Right atrium auricular region (tissue), 2 donors: ENCODE measurements at regions not wholly inside any gene's neighbourhood (a gene's known extent, or its start where the extent isn't known, plus 50 kb on each side); places are given as distances from the start of the nearest gene placed in this dataset.

Source experiments
- DNase-seq: peaks from one replicate; pipeline ENCODE4 v3.0.0-alpha.2; 2019; ENCODE audit warnings: low spot score
- H3K27ac ChIP-seq, 2 donors: fragments of 200-600 bp; sonication (generic); 1 replicate in 1 of 2; 2 replicates in 1 of 2; pipeline ENCODE4 v1.5.1; 2016 to 2019
- H3K27me3 ChIP-seq, 2 donors: fragments of 200-600 bp; sonication (generic); one replicate each; pipeline versions ENCODE4 v1.5.1 to v1.6.0; 2017 to 2019
- H3K36me3 ChIP-seq: fragments of 200-600 bp; sonication (generic); one replicate; pipeline ENCODE4 v1.5.1; 2016
- H3K4me1 ChIP-seq, 2 donors: fragments of 200-600 bp; sonication (generic); one replicate each; pipeline versions ENCODE4 v1.5.1 to v1.6.0; 2017 to 2019
- H3K4me3 ChIP-seq, 2 donors: fragments of 200-600 bp; sonication (generic); 1 replicate in 1 of 2; 2 replicates in 1 of 2; pipeline ENCODE4 v1.5.1; 2017 to 2019; ENCODE audit warnings: mild to moderate bottlenecking in 1 of 2, moderate library complexity in 1 of 2
- H3K9me3 ChIP-seq, 2 donors: fragments of 200-600 bp; sonication (generic); one replicate each; pipeline ENCODE4 v1.5.1; 2019
- CTCF ChIP-seq, 2 donors: fragments of 200-600 bp; sonication (generic); IDR thresholded peaks; one replicate each; pipeline ENCODE4 v1.5.1; 2019; ENCODE audit warnings: antibody characterized with exemption in 2 of 2

GRCh38 chr2:123093199-123093598 is 931.9 kb upstream of the CNTNAP5 start:
- H3K36me3 ChIP-seq: no peaks in the 10 kb centered on the region
- DNase-seq: no peak
- TF ChIP-seq CTCF (IDR thresholded peaks at IDR 0.05): no peak
- no peak overlapping the region for H3K4me3 ChIP-seq
- H3K27me3 ChIP-seq: no peaks in the 10 kb centered on the region
- no peaks in the 10 kb centered on the region for H3K9me3 ChIP-seq
- H3K4me1 ChIP-seq: no peaks in the 10 kb centered on the region
- no peak overlapping the region for H3K27ac ChIP-seq

GRCh38 chr2:123095219-123095835 is 929.8 kb upstream of the CNTNAP5 start:
- Histone ChIP-seq H3K36me3 (no peaks in the 10 kb centered on the region), H3K4me3 (no peak overlapping the region), H3K9me3 (no peaks in the 10 kb centered on the region), H3K27ac (no peak overlapping the region), H3K4me1 (no peaks in the 10 kb centered on the region), H3K27me3 (no peaks in the 10 kb centered on the region)
- TF ChIP-seq CTCF (IDR thresholded peaks at IDR 0.05): no peak
- DNase-seq: no peak

GRCh38 chr2:123098619-123099018 is 926.5 kb upstream of the CNTNAP5 start:
- TF ChIP-seq CTCF (IDR thresholded peaks at IDR 0.05): no peak
- H3K27ac ChIP-seq: no peak overlapping the region
- no peaks in the 10 kb centered on the region for H3K36me3 ChIP-seq
- no peaks in the 10 kb centered on the region for H3K9me3 ChIP-seq
- no peak overlapping the region for H3K4me3 ChIP-seq
- no peak for DNase-seq
- no peaks in the 10 kb centered on the region for H3K4me1 ChIP-seq
- H3K27me3 ChIP-seq: no peaks in the 10 kb centered on the region

GRCh38 chr2:123101434-123101833 is 923.7 kb upstream of the CNTNAP5 start:
- Histone ChIP-seq H3K36me3 (no peaks in the 10 kb centered on the region), H3K4me3 (no peak overlapping the region), H3K9me3 (no peaks in the 10 kb centered on the region), H3K27ac (no peak overlapping the region), H3K27me3 (no peaks in the 10 kb centered on the region), H3K4me1 (no peaks in the 10 kb centered on the region)
- TF ChIP-seq CTCF (IDR thresholded peaks at IDR 0.05): no peak
- DNase-seq: no peak

- no peaks in the 10 kb centered on the region for H3K36me3 ChIP-seq
- H3K27ac ChIP-seq: no peak overlapping the region
- H3K9me3 ChIP-seq: no peaks in the 10 kb centered on the region
- no peak overlapping the region for H3K4me3 ChIP-seq
- H3K27me3 ChIP-seq: no peaks in the 10 kb centered on the region
- no peak for DNase-seq
- H3K4me1 ChIP-seq: no peaks in the 10 kb centered on the region
- no peak for TF ChIP-seq CTCF (IDR thresholded peaks at IDR 0.05)
Observed at GRCh38 chr2:123103902-123104301, 921.2 kb upstream of the CNTNAP5 start.

GRCh38 chr2:123116595-123116994 is 908.5 kb upstream of the CNTNAP5 start:
- Histone ChIP-seq H3K27me3 (no peaks in the 10 kb centered on the region), H3K27ac (no peak overlapping the region), H3K4me1 (no peaks in the 10 kb centered on the region), H3K36me3 (no peaks in the 10 kb centered on the region), H3K9me3 (peaks cover 0 to 6% of the 10 kb centered on the region in 2 donors), H3K4me3 (no peak overlapping the region)
- no peak for DNase-seq
- no peak for TF ChIP-seq CTCF (IDR thresholded peaks at IDR 0.05)
